Left kidney (tissue), 1 donor: ENCODE measurements at regions not wholly inside any gene's neighbourhood (a gene's known extent, or its start where the extent isn't known, plus 50 kb on each side); places are given as distances from the start of the nearest gene placed in this dataset.
"Not testable (repeated sequence)": the region's sequence is repeated elsewhere in the genome, so short reads cannot be mapped to it uniquely, and the experiment has no call there.

Source experiments
- DNase-seq: peaks from one replicate; pipeline ENCODE4 v3.0.0-alpha.2; 2013

- no peak for DNase-seq
Measured at GRCh38 chr11:42976636-42977217, 335.1 kb upstream of the API5 start.

DNA sequence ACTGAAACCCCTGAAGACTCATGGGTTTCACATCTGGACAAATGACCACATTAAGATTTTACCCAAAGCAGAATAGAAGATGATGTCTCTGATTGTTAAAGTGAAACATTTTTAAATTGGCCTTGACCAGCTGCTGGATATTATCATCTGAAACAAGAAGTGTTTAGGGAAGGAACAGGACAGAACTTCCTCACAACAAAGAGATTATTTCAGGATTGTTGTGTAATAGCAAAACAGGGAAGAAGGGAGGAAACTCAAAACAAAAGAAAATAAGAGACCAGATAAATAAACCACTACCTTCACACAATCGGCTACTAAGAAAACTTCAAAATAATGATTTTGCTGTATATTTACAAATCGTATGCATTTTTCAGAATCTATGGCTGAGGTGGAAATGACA lies 319.2 kb upstream of the API5 start:
- no peak for DNase-seq

DNA sequence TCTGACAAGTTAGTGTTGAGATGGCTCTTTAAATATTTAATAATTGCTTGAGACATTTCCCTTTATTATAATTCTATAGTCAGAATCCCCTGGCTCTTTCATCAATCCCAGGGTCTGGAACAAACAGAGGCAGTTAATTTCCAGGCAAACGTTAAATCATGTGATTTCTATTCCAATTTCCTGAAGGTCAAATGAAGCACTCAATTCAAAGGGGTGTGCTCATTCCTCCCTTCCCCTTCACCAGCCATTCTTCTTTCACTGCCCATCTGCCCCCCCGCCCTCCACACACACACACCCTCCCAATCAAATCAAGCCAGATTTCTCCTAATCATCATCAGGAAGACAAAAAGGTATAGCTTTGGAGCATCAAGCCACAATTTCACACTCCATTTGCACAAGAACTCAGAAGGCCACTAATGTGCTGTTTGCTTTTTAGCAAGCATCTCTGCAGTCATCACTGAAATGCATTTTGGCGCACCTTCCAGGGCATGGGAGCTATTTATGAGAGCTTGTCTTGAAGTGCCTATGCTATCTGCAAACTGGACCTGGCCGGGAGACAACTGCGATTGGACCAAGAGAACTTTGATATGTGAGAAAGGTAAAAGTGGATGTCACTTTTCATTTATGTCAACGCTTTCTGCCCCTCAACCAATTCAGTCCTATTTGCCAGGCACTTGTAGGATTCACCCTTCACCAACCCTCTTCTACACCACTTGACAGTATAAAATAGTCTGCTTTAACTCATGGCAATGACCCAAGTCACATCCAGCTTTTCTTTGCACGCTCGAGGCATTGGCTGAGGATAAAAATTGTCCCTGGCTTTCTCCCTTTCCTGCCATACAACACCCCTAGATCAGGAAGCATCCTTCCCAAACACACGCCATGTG lies 315.1 kb upstream of the API5 start:
- DNase-seq = no peak

- not testable (repeated sequence) for DNase-seq
Measured at GRCh38 chr11:43004879-43005278, 306.9 kb upstream of the API5 start.

GRCh38 chr11:43010042-43010441 lies 301.8 kb upstream of the API5 start:
- no peak for DNase-seq

DNA sequence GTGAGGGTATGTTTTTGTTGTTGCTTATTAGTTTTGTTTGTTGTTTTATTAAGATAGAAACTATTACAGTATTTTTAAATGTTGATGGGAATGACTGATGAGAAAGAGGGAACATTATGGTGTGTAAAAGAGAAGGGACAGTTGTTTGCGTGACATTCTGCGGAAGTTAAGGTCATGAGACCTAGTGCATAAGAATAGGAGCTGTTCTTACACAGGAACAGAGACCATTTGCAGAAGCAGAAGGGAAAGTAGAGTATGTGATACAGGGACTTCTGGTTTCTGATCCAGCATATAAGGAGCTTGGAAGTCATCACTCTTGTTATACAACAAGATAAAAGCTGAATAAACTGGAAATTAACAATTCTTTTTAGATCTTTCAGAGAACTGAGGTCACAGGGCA lies 299.2 kb upstream of the API5 start:
- no peak for DNase-seq

DNA sequence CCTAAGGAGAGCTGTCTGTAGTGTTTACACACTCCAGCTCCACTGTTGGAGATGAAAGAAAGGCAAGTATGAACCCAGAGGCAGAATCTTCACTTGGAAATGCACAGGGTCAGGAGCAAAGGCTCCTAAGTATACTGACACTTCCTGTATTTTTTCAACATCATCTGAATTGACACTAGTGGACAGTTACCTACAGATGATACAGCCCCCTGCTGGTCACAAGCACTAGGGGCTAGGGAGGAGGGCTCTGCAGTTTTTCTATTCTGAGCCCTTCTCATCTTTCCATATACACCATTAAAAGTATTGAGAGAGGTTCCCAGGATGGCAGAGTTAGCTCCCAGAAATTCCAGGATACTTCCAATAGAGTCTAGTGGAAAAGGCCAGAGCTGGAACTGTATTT lies 290.3 kb upstream of the API5 start:
- DNase-seq = no peak

DNA sequence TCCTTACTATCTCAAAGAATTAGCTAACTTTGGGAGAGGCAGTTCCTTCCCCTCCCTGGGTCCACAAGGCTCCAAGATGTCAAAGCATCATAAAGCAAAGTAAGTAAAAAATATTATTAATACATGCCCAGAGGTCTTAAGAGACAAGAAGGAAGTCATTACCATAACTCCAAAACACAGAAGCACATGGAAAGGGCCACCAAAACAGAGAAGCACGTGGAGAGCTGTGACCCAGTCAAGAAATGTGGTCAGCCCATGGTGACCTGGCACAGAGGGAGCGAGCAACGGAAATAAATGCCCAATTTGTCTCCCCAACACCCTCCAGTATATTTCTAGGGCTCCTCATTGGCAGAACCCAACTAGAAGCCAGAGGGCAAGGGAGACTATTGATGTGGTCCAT lies 277.5 kb upstream of the API5 start:
- DNase-seq = no peak

- DNase-seq = peak; percentile 20
Measured at GRCh38 chr11:43035086-43035485, 276.7 kb upstream of the API5 start.

GRCh38 chr11:43053638-43054412 lies 258.0 kb upstream of the API5 start:
- DNase-seq = no peak

GRCh38 chr11:43067681-43068080 lies 244.1 kb upstream of the API5 start:
- no peak for DNase-seq

- no peak for DNase-seq
Measured at GRCh38 chr11:43071338-43071737, 240.5 kb upstream of the API5 start.

DNA sequence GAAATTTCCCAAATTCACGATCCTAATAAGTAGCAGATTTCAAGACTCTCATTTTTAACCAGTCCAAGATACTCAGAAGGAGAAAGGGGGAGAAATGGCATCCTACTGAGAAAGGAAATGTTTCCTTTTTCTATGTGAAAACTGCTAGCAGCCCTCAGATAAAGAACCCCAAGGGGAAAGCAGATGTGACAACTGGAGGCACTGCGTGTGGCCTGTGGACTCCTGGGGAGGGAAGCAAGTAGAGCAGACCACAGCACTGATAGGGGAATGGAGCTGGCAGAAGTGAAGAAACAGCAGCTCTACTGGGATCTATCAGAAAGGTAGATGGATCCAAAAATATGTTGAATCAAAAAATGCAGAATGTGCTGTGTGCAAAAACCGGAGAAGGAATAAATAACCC lies 239.7 kb upstream of the API5 start:
- no peak for DNase-seq

DNA sequence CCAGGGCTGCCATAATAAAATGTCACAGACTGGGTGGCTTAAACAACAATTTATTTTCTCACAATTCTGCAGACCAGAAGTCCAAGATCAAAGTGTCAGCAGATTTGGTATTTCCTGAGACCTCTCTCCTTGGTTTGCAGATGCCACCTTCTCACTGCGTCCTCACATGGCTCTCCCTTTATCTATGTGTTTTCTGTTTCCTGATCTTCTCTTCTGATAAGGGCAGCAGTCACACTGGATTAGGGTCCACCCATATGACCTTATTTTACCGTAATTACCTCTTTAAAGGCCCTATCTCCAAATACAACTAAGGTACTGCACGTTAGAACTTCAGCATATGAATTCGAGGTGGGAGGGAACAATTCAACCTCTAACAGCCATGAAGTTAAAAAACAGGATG lies 238.9 kb upstream of the API5 start:
- no peak for DNase-seq

GRCh38 chr11:43074810-43075209 lies 237.0 kb upstream of the API5 start:
- no peak for DNase-seq

DNA sequence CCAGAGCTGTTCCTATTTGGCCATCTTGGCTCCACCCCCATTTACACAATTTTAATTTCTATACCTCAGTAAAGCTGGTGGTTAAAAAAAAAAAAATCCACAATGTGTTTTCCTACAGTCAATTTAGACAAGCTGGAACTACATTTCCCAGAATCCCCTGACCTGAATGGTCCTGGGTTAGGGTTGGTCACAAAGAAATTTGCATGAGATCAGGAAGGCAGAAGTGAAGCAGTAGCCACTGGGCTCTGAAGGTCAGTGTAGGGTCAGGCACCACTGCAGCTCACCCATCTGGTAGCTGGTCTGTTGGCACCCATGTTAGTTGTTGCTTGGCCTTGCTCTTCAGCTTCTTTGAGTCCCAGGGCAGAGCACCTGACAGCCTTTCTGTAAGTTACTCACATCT lies 210.7 kb upstream of the API5 start:
- DNase-seq = no peak

GRCh38 chr11:43116071-43116470 lies 195.7 kb upstream of the API5 start:
- no peak for DNase-seq

DNA sequence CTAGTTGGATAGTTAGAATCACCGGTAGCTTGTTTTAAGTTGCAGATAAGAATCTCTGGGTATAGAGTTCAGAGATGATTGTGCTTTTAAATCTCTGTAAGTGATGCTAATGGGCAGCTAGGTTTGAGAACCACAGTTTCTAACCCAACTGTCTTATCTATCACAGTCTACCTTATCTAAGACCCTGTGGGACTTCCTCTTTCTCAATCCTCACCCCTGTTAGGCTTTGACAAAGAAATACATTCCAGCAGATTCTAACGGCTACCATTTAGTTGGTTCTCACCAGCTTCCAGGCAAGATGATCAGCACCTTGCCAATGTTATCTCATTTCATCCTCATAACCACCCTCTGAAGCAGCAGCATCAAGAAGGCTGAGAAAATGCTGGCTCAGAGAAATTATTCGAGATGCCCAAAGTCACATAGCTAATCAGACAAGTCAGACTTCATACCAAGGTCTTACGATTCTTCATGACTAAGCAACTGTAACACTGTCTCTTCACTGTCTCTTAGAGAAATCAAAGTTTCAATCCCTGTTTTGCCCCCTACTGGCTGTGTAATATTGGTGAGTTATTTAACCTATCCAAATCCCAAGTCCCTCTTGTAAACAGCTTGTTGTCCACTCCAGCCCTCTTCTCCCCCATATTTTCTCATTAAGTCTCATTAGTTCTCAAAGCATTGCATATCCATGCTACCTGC lies 192.4 kb upstream of the API5 start:
- no peak for DNase-seq

DNA sequence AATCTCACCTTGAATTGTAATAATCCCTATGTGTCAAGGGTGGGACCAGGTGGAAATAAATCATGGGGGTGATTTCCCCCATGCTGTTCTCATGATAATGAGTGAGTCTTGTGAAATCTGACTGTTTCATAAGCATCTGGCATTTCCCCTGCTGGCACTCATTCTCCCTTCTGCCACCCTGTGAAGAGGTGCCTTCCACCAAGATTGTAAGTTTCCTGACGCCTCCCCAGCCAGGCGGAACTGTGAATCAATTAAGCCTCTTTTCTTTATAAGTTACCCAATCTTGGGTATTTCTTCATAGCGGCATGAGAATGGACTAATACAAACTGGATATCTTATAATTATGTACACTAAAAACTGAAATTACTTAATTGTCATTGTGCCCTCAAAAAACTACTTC lies 189.2 kb upstream of the API5 start:
- DNase-seq = no peak

DNA sequence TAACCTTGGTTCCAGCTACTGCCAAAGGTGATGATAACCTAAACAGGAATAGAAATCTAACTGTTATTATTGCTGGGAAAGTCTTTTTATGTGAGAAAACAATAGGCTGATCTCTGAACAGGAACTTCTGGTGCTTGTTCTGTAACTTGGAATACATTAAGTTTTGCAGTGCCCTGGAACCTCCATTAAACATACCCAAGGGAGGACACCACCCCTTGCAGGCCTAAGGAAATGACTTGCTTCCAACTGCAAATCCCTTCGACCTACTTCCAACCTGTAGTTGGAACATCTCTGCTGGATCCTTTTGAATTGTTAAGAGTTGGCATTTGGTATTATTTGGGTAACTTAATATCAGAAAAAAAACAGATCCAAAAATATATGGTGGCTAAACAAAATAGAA lies 188.4 kb upstream of the API5 start:
- no peak for DNase-seq

DNA sequence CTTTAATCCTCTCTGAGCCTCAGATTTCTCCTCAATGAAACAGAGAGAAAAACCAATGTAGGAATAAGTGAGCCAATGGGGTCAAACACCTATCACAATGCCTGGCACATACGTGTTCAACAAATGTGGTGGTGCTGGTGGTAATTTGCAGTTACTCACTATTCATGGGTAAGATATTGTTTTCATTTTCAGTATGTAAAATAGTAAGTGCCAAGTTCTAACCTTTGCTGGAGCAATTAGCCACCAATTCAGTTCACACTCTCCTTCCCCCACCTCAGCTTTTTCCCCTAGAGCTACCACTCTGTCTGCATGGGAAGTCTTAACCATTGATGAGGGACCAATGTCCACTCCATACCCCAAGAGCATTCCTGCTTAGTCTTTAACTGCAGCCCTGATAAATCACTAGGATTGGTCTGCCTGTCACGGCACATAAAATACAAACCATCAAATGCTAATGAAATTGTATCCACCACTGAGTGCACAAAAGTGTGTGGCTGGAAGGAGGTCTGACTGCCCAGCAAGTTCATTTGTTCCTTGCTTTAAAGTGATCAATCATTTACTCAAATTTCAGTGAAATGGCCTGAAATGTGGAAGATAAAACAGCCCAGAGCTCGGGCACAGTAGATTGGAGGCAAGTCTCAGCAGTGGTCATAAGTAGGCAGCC lies 187.4 kb upstream of the API5 start:
- DNase-seq = peak; percentile 48

GRCh38 chr11:43129329-43129728 lies 182.5 kb upstream of the API5 start:
- DNase-seq = no peak
